BE2C (cell line): ENCODE measurements at regions not wholly inside any gene's neighbourhood (a gene's known extent, or its start where the extent isn't known, plus 50 kb on each side); places are given as distances from the start of the nearest gene placed in this dataset.
"Not testable (repeated sequence)": the region's sequence is repeated elsewhere in the genome, so short reads cannot be mapped to it uniquely, and the experiment has no call there.

ENCODE experiments used
- DNase-seq: peaks from one replicate; pipeline ENCODE4 v3.0.0-alpha.2; 2020
- H3K27me3 ChIP-seq: fragments of 250-450 bp; sonication (Bioruptor Pico); 2 replicates; pipeline ENCODE4 v1.5.1; 2020; ENCODE audit warnings: mild to moderate bottlenecking
- H3K36me3 ChIP-seq: fragments of 250-450 bp; sonication (Bioruptor Pico); 2 replicates; pipeline ENCODE4 v1.5.1; 2020; ENCODE audit warnings: mild to moderate bottlenecking
- H3K4me1 ChIP-seq: fragments of 250-450 bp; sonication (Bioruptor Pico); 2 replicates; pipeline ENCODE4 v1.5.1; 2020
- H3K4me3 ChIP-seq: 2 replicates; pipeline ENCODE4 v1.5.1; 2011; ENCODE audit warnings: low read depth, low read length
- H3K9me3 ChIP-seq: fragments of 250-450 bp; sonication (Bioruptor Pico); 2 replicates; pipeline ENCODE4 v1.5.1; 2020
- TF ChIP-seq, protein P1 (sequence below): IDR thresholded peaks from 2 replicates; pipeline ENCODE4 v1.5.1; 2012; ENCODE audit warnings: mild to moderate bottlenecking, low read depth, low read length

GRCh38 chr6:140203661-140204147, 829.3 kb upstream of the CITED2 start:
- no peaks in the 10 kb centered on the region for H3K36me3 ChIP-seq
- TF ChIP-seq, protein P1, sequence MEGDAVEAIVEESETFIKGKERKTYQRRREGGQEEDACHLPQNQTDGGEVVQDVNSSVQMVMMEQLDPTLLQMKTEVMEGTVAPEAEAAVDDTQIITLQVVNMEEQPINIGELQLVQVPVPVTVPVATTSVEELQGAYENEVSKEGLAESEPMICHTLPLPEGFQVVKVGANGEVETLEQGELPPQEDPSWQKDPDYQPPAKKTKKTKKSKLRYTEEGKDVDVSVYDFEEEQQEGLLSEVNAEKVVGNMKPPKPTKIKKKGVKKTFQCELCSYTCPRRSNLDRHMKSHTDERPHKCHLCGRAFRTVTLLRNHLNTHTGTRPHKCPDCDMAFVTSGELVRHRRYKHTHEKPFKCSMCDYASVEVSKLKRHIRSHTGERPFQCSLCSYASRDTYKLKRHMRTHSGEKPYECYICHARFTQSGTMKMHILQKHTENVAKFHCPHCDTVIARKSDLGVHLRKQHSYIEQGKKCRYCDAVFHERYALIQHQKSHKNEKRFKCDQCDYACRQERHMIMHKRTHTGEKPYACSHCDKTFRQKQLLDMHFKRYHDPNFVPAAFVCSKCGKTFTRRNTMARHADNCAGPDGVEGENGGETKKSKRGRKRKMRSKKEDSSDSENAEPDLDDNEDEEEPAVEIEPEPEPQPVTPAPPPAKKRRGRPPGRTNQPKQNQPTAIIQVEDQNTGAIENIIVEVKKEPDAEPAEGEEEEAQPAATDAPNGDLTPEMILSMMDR, result no peak
- H3K27me3 ChIP-seq, result no peaks in the 10 kb centered on the region
- H3K4me1 ChIP-seq, result no peaks in the 10 kb centered on the region; the same call in 1 of the 2 replicates
- no peaks in the 10 kb centered on the region for H3K9me3 ChIP-seq
- H3K4me3 ChIP-seq, result no peak overlapping the region
- no peak for DNase-seq

DNA sequence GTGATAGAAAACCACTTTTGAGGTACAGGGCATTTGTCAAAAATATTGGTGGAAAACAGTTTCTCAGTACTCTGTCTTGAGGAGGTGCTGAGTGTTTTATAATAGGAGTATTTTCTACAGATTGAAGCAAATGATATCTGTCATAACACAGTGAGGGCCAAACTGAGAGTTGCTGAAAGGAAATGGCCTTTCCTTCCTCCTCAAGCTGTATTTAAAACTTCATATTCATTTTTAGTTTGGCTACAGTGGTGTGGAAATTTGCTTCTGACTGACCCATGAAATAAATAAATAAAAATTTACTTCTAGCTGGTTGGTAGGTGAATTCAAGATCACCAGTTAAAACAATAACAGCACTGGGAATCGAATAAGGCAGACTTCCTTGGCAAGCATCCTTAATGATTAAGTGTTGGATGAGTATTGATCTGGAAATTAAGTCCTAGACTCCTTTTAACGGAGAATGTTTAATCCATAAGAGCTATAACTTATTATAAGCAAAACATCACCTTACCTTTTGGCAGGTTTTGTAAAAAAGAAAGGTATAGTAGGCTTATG, 828.6 kb upstream of the CITED2 start:
- DNase-seq, result no peak
- H3K9me3 ChIP-seq, result no peaks in the 10 kb centered on the region
- H3K4me1 ChIP-seq, result no peaks in the 10 kb centered on the region
- no peak overlapping the region for H3K4me3 ChIP-seq
- H3K27me3 ChIP-seq, result no peaks in the 10 kb centered on the region
- H3K36me3 ChIP-seq, result no peaks in the 10 kb centered on the region
- TF ChIP-seq, protein P1, result no peak

DNA sequence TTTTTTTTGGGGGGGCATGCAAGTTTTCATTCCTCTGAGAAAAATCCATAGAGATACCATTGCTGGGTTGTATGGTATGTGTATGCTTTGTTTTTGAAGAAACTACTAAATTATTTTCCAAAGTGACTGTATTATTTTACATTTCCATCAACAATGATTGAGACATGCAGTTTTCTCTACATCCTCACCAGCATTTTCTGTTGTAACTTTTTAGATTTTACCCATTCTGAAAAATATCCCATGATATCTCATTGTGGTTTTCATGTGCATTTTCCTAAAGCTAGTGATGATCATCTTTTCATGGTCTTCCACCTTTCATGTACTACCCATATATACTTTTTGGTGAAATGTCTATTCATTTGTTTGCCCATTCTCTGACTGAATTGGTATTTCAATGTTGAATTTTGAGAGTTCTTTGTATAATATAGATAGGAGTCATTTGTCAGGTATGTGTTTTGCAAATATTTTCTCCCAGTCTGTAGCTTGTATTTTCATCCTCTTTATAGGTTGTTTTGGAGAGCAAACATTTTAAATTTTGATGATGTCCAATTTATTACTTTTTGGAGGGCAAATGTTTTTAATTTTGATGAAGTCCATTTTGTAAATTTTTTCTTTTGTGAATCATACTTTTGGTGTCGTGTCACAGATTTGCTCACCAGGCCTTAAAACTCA, 827.5 kb upstream of the CITED2 start:
- no peak overlapping the region for H3K4me3 ChIP-seq
- no peaks in the 10 kb centered on the region for H3K27me3 ChIP-seq
- no peaks in the 10 kb centered on the region for H3K9me3 ChIP-seq
- H3K4me1 ChIP-seq, result no peaks in the 10 kb centered on the region
- TF ChIP-seq, protein P1, result no peak
- no peak for DNase-seq
- H3K36me3 ChIP-seq, result no peaks in the 10 kb centered on the region

GRCh38 chr6:140193269-140193668, 818.8 kb upstream of the CITED2 start:
- TF ChIP-seq, protein P1, result no peak
- H3K36me3 ChIP-seq, result no peaks in the 10 kb centered on the region
- no peaks in the 10 kb centered on the region; the same call in 1 of the 2 replicates for H3K9me3 ChIP-seq
- no peaks in the 10 kb centered on the region for H3K4me1 ChIP-seq
- no peaks in the 10 kb centered on the region for H3K27me3 ChIP-seq
- DNase-seq, result no peak
- no peak overlapping the region for H3K4me3 ChIP-seq

- Histone ChIP-seq H3K36me3 (no peaks in the 10 kb centered on the region), H3K4me1 (no peaks in the 10 kb centered on the region), H3K27me3 (no peaks in the 10 kb centered on the region), H3K4me3 (no peak overlapping the region), H3K9me3 (no peaks in the 10 kb centered on the region; the same call in 1 of the 2 replicates)
- DNase-seq, result no peak
- TF ChIP-seq, protein P1, result no peak
Observed at GRCh38 chr6:140192018-140192417, 817.6 kb upstream of the CITED2 start.

- H3K27me3 ChIP-seq, H3K4me1 ChIP-seq, H3K36me3 ChIP-seq, H3K9me3 ChIP-seq, H3K4me3 ChIP-seq, DNase-seq: not testable (repeated sequence)
Observed at GRCh38 chr6:140189263-140189662, 814.8 kb upstream of the CITED2 start.
